MM.1S (cell line): ENCODE measurements at regions not wholly inside any gene's neighbourhood (a gene's known extent, or its start where the extent isn't known, plus 50 kb on each side); places are given as distances from the start of the nearest gene placed in this dataset.

Experiments used
- EZH2 ChIP-seq: fragments of 300-600 bp; sonication (generic); optimal IDR thresholded peaks from 2 replicates; pipeline ENCODE3; 2017; ENCODE audit warnings: low read depth, mild to moderate bottlenecking, antibody characterized with exemption, low read length, mixed read lengths
- TF ChIP-seq, protein P1 (sequence below): fragments of 300-600 bp; sonication (generic); IDR thresholded peaks from 2 replicates; pipeline ENCODE4 v1.5.1; 2016; ENCODE audit warnings: antibody characterized with exemption, low read length, mixed read lengths

DNA sequence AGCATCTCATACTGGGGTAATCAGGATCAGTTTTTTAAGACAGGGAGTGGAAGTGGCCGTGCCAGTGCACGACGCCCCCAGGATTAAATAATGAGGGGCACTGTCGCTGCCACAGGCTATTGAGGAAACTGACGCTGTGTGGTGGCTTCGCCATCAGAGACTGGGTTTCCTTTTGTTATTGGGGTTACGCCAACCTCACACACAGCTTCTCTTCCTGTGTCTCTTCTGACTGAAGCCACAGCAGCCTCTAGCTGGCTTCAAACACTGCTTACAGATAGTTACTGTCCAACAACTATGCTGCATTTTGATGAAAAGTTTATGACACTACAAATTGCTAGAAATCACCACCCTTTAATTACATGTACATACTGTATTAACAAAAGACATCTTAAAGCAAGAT, 521.9 kb upstream of the SALL3 start:
- TF ChIP-seq, protein P1, sequence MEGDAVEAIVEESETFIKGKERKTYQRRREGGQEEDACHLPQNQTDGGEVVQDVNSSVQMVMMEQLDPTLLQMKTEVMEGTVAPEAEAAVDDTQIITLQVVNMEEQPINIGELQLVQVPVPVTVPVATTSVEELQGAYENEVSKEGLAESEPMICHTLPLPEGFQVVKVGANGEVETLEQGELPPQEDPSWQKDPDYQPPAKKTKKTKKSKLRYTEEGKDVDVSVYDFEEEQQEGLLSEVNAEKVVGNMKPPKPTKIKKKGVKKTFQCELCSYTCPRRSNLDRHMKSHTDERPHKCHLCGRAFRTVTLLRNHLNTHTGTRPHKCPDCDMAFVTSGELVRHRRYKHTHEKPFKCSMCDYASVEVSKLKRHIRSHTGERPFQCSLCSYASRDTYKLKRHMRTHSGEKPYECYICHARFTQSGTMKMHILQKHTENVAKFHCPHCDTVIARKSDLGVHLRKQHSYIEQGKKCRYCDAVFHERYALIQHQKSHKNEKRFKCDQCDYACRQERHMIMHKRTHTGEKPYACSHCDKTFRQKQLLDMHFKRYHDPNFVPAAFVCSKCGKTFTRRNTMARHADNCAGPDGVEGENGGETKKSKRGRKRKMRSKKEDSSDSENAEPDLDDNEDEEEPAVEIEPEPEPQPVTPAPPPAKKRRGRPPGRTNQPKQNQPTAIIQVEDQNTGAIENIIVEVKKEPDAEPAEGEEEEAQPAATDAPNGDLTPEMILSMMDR: no peak
- TF ChIP-seq EZH2: no peak
